Activated CD8-positive, alpha-beta memory T cell treated with anti-CD3 and anti-CD28 coated beads for 4 hours (primary cell): ENCODE measurements at regions not wholly inside any gene's neighbourhood (a gene's known extent, or its start where the extent isn't known, plus 50 kb on each side); places are given as distances from the start of the nearest gene placed in this dataset.
"Not testable (repeated sequence)": the region's sequence is repeated elsewhere in the genome, so short reads cannot be mapped to it uniquely, and the experiment has no call there.

ENCODE experiments used
- DNase-seq, 2 donors: peaks; one replicate each; pipeline ENCODE4 v3.0.0-alpha.2; 2020; ENCODE audit warnings: low read depth in 2 of 2

DNA sequence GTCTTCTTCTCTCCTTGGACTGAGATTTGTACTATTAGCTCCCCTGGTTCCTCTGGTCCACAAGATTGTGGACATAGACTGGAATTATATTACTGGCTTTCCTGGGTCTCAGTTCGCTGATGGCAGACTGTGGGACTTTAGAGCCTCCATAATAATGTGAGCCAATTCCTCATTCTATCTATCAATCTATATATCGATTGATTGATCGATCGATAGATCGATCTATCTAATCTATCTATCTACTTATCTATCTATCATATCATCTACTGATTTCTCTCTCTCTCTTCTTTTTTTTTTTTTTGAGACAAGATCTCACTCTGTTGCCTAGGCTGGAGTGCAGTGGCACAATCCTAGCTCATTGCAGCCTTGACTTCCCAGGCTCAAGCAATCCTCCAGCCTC, 51.5 kb upstream of the DDR1 start:
- no peak for DNase-seq

DNA sequence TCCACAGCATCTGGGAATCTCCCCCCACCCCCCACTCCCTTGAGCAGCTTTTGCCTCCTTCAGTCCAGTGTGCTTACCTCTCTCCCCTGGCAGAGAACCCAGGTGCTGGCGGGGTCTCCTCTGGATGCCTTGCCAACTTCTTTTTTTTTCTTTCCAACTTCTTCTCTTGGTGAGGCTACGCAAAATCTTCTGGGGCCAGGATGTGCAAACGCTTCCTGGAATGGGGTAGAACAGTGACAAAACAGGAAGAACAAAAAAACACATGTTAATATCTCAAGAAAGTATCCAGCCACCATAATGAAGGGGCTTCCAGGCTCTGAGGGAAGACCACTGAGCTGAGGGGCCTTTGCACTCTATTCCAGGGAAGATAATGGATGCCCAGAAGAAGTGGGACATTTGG, 53.9 kb upstream of the DDR1 start:
- DNase-seq = no peak

DNA sequence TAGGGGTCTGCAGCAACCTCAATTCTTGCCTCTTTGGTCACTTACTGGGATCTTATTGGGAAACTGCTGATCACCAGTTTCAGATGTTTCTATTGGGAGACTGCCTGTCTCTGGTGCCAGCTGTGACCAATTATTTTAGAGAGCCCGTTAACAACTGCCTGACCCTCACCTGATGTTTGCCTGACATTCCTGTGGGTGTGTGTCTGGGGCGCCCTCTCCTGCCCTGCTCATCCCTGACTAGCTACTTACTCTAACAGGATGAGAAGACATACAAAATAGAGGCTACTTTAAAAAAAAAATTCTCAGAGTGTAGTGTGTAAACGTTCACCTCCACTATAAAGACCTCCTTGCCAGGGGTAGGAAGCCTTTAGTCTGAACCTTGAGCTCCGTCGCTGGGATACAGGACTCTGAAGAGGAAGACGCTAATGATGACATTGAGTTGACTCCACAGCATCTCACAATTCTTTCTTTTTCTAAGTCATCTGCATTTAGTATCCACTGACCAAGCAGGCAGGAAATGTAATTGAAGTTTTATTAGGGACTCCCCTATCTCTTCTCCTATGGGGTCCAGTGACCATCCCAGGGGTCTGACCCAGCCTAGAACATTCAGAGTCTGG, 54.6 kb upstream of the DDR1 start:
- DNase-seq = no peak

DNA sequence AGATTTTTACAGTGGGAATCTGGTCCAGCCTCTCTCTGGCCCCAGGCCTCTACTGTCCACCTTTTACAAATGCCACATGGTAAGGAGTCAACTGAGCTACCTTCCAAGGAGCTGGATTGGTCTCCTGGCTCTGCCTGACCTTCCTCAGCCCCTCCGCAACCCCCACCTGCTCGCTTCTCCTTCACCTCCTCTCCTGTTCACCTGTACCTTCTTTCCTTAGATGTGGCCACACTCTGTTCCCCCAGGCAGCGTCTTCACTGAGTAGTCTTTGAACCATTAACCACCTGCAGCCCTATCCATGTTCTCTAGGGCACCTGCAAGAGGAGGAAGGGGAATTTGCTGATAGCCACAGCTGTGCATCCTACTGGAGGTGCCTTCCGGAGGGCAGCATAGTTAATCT, 55.3 kb upstream of the DDR1 start:
- DNase-seq = no peak

DNA sequence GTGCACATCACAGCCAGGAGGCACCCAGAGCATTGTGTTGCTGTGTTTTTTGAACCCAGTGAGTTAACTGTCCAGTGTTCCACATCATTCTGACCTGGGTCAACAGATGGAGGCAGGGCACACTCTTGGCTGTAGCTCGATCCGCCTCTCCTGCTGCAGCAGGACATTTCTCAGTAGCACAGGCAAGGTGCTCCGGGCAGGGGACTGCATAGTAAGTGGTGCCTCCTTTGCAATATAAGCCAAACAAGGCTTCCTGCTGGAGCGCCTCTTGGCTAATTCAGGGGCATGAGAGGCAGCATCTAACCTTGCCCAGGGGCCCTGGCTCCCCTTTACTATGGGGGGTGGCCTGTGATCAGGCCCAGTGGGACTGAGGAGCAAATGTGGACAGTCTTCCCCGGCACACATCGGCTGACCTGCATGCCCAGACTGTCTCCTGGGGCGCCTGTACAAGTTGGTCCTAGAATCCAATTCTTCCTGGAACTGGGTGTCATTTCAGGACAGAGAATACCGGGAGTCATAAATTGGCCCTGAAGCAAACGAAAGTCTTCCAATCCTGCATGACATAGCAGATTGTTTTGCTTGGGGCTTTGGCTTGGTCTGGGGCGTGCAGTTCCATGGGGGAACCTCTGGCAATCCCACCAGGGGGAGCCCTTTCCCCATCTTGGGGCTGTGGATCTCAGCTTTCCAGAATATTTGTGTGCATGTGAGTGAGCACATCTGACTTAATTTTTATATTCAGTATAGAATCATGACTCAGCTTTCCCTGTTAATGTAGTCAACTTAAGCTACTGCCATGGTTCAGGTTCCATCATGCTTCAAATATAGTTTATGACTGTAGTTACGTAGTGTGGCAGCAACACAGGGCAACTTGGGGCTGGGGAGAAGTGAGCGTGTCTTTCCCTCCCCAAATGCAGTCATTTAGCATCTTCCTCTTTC, 56.0 kb upstream of the DDR1 start:
- DNase-seq = peak; percentile 63 to 71

DNA sequence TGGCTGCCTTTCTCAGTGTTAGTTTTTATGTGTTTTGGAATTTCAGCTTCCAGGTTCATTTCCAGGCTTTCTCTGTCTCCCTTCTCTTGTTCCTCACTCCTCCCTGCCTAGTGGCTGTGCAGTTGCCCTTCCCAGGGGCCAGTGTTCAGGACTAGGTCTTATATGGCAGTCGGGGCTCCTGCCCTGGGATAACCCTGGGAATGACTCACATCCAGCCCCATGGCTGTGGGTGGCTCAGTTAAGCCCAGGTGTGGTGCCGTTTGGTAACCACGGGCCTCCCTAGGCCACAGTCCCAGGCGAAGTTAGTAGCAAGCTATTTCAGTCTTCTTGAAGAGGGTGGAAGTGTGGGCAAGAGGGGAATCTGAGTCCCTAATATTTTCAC, 57.4 kb upstream of the DDR1 start:
- no peak for DNase-seq

DNA sequence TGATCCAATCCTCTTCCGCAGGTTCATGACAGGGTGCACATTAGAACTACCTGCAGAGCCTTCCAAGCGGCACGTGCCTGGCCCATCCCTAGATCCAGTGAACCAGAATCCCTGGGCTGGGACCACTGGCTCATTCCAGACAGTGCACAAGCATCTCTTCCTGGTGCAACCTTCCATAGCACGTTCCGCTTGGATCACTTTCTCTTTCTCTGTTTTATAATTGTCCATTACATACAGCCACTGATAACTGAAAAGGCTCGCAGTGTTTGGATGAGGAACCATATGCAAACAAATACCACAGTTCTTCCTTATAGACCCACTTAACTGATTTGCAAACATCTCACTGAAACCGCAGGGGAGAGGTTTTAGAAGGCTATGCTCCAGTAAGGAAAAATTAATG, 59.6 kb upstream of the DDR1 start:
- DNase-seq = no peak

DNA sequence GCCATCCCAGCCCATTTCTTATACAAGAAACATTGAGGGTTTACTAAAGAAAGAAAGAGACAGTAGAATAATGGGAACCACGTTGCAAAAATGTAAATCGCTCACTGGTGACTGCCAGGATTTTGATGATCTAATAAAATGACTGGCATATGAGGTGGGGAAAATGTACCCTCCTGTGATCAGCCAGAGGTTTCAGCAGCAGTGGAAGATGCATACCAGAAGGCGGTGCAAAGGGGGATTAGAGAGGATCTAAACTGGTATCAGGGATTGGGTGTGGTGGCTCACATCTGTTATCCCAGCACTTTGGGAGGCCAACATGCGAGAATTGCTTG, 60.8 kb upstream of the DDR1 start:
- DNase-seq = no peak

DNA sequence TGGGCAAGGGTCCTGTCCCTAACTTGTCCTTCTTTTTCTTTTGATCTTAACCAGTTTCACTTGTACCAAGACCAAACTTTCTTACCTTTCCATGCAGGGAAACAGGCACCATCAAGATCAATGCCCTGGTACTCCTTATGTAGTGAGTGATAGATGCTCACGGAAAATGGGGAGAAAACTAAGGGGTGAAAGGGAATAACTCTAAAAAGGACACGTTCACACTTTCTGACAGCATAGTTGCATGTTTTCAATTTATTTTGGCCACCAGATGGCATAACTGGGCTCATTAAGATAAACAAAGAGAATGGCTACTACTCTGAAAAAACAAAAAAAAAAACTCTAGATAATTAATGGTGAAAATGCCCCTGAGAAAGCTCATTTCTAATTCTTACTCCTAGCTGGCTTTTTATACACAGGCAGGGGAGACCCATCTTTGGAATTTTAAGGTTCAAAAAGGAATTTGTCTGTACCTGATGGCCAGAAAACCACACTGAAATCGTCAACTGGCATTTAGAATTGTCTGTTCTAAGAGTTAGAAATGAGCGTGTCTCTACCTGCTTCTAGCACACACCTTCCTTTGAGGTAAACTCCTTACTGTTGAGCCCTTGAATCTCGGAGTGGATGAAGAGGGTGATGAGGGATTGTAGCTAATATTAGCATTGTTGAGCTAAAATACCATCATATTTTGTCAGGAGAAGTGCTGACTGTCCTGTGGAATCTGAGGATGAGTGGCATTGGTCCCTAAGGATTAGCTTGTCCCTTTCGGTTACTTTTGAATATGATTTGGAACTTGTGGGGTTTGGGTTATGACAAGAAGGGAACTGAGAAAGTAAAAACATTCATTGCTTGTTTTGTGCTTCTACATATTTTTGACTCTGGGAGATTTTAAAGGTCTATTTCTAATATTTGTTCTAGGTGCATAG, 62.2 kb upstream of the DDR1 start:
- DNase-seq = no peak

DNA sequence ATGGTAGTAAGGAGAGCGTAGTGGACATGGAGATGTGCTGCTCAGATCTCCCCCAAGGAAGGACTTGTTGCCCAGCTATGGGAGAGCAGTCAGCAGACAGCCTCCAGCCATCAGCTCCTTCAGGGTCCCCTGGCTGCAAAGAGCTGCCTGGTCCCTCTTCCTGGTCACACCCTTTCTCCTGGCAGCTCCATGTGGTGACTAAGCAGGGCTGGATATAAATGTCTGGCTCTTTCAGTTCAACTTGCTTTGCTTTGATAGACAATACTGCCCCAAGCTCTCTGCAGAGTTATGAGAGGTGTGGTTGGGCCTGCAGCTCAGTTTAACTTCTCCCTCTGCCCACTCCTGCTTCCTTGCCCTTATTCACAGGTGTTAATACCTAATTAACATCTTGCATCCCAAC, 64.1 kb upstream of the DDR1 start:
- no peak for DNase-seq

DNA sequence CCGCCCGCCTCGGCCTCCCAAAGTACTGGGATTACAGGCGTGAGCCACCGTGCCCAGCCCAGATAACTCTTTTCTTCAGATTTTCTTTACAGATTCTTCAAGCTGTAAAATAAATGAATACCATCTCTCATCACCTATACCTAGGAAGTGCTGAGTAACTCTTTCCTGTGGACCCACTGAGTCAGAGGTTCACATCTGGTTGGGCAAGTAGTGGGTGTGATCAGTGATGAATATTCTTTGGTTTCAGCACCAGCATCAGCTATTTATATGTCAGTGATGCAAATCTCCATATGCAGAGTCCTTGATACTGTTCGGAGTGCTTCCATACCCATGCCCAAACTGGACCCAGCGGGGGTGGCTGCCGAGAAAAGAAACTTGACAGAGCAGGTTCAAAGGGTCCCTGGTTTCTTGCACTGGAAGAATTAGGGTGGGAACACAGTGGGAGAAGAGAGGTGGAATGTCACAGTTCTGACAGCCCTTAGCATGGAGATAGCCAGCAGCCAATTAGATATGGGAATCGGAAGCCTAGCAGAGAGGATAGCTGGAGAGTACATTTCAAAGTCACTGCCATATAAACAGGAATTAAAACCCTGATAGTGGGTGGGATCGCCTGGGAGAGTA, 64.9 kb upstream of the DDR1 start:
- DNase-seq = peak in 1 of 2 donors; percentile 69

DNA sequence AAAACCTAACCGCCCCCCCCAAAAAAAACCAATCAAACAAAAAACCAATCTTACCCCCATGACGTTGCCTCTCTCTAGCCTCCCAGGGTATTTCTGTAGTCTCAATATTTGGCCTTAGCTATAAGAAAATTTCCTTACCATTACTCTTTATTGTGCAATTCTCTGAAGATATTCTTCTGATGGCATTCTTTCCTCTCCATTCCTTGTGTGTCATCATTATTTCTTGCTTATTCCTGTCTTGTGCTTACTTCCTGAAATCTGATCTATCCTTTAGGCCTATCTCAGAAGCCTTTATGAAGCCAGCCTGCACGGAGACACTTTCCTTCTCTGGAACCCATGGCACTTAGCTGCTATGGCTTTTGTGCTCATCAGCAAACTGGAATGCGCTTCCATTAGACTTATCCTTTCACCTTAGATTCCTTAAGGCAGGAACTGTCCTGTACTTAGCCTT, 65.9 kb upstream of the DDR1 start:
- no peak for DNase-seq

DNA sequence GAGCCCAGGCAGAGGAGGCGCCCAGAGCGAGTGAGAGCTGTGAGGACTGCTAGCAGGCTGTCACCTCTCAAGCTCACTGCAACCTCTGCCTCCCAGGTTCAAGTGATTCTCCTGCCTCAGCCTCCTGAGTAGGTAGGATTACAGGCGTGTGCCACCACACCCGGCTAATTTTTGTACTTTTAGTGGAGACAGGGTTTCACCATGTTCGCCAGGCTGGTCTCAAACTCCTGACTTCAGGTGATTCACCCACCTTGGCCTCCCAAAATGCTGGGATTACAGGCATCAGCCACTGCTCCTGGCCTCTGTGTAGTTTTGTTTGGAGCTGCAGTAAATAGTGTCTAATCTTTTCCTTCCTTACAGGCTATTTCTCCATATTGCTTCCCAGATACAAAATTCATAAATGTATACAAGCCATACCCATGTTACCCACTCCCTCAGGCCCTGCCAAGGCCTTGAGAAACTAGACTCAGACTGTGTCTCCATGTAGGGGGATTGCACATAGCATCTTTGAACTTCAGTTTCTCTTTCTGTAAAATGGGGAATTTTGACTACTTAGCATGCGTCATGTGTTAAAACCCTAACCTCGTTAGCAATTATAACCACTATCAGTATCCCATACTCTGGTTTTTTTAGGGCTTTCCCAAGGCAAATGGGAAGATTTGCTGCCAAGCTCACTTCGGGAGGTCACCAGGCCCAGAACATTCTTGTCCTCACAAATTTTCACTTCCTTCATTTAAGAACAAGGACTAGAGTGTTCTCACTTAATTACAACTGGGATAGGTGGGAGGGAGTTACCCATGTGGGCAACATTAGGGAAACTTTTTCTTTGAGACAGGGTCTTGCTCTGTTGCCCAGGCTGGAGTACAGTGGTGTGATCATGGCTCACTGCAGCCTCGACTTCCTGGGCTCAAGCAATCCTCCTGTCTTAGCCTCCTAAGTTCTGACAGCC, 67.3 kb upstream of the DDR1 start:
- no peak for DNase-seq

DNA sequence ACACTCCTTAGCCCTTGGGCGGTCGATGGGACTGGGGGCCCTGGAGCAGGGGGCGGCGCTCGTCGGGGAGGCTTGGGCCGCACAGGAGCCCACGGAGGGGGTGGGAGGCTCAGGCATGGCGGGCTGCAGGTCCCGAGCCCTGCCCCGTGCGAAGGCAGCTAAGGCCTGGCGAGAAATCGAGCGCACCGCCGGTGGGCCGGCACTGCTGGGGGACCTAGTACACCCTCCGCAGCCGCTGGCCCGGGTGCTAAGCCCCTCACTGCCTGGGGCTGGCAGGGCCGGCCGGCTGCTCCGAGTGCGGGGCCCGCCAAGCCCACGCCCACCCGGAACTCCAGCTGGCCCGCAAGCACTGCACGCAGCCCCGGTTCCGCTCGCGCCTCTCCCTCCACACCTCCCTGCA, 68.0 kb upstream of the DDR1 start:
- DNase-seq = not testable (repeated sequence)

DNA sequence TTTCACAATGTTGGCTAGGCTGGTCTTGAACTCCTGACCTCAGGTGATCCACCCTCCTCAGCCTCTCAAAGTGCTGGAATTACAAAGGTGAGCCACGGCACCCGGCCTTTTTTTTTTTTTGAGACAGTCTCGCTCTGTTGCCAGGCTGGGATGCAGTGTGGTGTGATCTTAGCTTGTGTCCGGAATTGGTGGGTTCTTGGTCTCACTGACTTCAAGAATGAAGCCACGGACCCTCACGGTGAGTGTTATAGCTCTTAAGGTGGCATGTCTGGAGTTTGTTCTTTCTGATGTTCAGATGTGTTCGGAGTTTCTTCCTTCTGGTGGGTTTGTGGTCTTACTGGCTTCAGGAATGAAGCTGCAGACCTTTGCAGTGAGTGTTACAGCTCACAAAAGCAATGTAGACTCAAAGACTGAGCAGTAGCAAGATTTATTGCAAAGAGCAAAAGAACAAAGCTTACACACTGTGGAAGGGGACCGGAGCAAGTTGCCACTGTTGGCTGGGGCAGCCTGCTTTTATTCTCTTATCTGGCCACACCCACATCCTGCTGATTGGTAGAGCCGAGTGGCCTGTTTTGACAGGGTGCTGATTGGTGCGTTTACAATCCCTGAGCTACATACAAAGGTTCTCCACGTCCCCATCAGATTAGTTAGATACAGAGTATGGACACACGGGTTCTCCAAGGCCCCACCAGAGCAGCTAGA, 69.1 kb upstream of the DDR1 start:
- not testable (repeated sequence) for DNase-seq

DNA sequence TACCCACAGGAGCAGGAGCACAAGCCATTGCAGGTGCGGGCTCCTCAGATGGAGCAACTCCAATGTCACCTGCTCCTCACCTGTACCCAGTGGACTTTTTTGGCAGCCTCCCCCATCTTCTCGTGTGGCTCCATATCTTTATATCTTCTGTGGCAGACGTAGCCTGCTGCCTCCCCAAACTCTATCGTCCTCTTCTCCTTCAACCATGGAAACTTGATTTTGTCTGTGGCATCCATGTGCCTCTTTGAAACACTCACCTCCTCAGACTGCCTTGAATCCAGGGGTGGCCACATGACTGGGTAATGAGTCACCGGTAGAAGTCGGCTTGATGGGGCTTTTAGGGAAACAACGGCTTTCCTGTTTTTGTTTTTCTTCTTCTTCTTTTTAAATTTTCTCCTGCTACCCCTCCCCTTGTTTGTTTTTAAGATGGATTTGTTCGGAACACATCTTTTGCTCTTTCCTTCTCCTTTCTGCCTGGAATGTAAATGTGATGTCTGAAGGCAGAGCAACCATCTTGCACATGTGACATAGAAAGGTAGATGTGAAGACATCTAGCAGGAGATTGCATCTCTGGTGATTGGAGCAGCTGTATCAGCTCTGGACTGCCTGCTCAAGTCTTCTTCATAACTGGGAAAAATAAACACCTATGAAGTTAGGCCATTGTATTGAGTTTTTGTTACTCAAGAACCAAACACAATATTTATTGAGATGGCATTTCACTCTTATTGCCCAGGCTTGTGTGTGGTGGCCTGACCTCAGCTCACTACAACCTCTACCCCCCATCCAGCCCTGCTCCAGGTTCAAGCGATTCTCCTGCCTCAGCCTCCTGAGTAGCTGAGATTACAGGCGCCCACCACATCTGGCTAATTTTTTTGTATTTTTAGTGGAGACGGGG, 69.9 kb upstream of the DDR1 start:
- DNase-seq = peak in 1 of 2 donors; percentile 60

DNA sequence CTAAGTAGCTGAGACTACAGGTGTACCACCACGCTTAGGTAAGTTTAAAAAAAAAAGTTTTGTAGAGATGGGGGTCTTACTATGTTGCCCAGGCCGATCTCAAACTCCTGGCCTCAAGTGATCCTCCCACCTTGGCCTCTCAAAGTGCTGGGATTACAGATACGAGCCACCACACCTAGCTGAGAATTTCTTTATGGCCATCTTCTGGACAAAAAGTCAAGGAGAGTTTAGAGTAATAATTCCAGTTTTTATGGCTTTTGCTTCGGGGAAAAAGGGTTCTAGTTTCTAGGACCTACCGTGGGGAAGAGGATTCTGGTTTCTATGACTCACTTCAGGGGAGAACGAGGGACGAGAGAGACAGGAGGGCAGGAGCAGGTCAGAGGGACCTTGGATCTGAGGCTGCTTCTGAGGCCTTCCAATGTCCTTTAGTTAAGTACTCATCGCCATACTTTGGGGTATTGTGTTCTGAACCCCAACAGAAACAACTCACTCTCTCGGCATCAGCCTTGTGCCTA, 69.3 kb upstream of the IER3 start:
- DNase-seq = no peak

DNA sequence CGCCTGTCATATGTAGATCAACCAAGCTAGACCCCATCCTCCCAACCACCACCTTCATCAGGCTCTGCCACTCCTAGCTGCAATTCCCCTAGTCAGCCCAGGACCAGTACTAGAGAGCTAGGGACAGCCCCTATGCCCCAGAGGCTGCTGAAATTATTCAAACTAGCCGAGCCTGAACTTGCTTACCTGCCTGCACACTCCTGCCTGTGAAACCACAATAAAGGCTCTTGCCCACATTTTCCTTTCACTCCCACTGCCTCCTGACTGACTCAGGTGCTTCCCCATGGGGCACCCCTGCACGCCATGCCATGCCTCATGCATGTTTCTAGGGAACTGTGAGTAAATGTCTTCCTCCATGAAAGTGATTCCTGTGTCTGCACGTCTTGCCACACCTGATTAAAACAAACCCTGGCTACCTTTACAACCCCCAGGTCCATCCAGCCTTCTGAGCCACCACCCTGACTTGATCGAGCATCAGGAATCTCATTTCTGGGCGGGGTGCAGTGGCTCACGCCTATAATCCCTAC, 66.5 kb upstream of the IER3 start:
- peak; percentile 53 to 80 for DNase-seq

DNA sequence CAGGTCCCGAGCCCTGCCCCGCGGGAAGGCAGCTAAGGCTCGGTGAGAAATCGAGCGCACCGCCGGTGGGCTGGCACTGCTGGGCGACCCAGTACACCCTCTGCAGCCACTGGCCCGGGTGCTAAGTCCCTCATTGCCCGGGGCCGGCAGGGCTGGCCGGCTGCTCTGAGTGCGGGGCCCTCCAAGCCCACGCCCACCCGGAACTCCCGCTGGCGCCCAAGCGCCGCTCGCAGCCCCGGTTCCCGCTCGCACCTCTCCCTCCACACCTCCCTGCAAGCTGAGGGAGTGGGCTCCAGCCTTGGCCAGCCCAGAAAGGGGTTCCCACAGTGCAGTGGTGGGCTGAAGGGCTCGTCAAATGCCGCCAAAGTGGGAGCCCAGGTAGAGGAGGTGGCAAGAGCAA, 63.2 kb upstream of the IER3 start:
- not testable (repeated sequence) for DNase-seq
